Activated B cell treated with CpG ODN at 0.5 μM for 24 hours (primary cell): ENCODE measurements at regions not wholly inside any gene's neighbourhood (a gene's known extent, or its start where the extent isn't known, plus 50 kb on each side); places are given as distances from the start of the nearest gene placed in this dataset.

Experiments
- ATAC-seq: fragments of 200-7000 bp; cut with Tn5 transposase; one replicate; pipeline ENCODE4 v1.10.0; 2021; ENCODE audit warnings: low read depth, mild to moderate bottlenecking, moderate library complexity
- CTCF ChIA-PET: fragments of 350-600 bp; sonication (Branson Sonifier 250); formaldehyde crosslinking; loops from one replicate; lab custom pipeline; 2021; ENCODE audit warnings: antibody characterized with exemption; lab: Charles Lee
- POLR2A ChIA-PET: fragments of 350-600 bp; sonication (Branson Sonifier 250); formaldehyde crosslinking; loops from one replicate; lab custom pipeline; 2021; ENCODE audit warnings: antibody characterized with exemption; lab: Charles Lee
- DNase-seq: peaks from one replicate; pipeline ENCODE4 v3.0.0; 2022
- H3K27ac Mint-ChIP-seq: one replicate; pipeline ENCODE4 v1.8.0; 2020; ENCODE audit warnings: mixed read lengths
- H3K27me3 Mint-ChIP-seq: one replicate; pipeline ENCODE4 v1.8.0; 2021; ENCODE audit warnings: mixed read lengths
- H3K36me3 Mint-ChIP-seq: one replicate; pipeline ENCODE4 v1.8.0; 2021; ENCODE audit warnings: low read depth, mixed read lengths
- H3K4me1 Mint-ChIP-seq: one replicate; pipeline ENCODE4 v1.8.0; 2021; ENCODE audit warnings: mixed read lengths
- H3K4me3 Mint-ChIP-seq: one replicate; pipeline ENCODE4 v1.8.0; 2020; ENCODE audit warnings: mild to moderate bottlenecking, mixed read lengths
- H3K9me3 Mint-ChIP-seq: one replicate; pipeline ENCODE4 v1.8.0; 2020; ENCODE audit warnings: mixed read lengths
- CTCF ChIP-seq: fragments of 200-600 bp; IDR thresholded peaks from one replicate; pipeline ENCODE4 v1.8.0; 2022; ENCODE audit warnings: antibody characterized with exemption, mild to moderate bottlenecking
- intact Hi-C: fragments of 100-400 bp; cut with micrococcal nuclease; formaldehyde crosslinking; loops from one replicate; pipeline ENCODE4 v1.15.1; 2024

- Mint-ChIP-seq H3K27me3 (peaks cover 4% of the 10 kb centered on the region), H3K9me3 (peaks cover 13% of the 10 kb centered on the region), H3K36me3 (no peaks in the 10 kb centered on the region), H3K4me1 (no peaks in the 10 kb centered on the region), H3K27ac (no peak overlapping the region), H3K4me3 (no peak overlapping the region)
- TF ChIP-seq CTCF = no peak
- DNase-seq (no peak), ATAC-seq (no peak)
- CTCF ChIA-PET = no interaction called here
- POLR2A ChIA-PET = no interaction called here
- intact Hi-C loops = no loop called here
These were observed 172.6 kb upstream of the FOXQ1 start for GRCh38 chr6:1139155-1139890.

GRCh38 chr6:1137849-1138248, 174.0 kb upstream of the FOXQ1 start:
- H3K36me3 Mint-ChIP-seq = no peaks in the 10 kb centered on the region
- POLR2A ChIA-PET = no interaction called here
- peaks cover 4% of the 10 kb centered on the region for H3K27me3 Mint-ChIP-seq
- no peaks in the 10 kb centered on the region for H3K4me1 Mint-ChIP-seq
- CTCF ChIA-PET = no interaction called here
- H3K4me3 Mint-ChIP-seq = no peak overlapping the region
- ATAC-seq (no peak), DNase-seq (no peak)
- no peak overlapping the region for H3K27ac Mint-ChIP-seq
- intact Hi-C loops = no loop called here
- TF ChIP-seq CTCF = no peak
- peaks cover 13% of the 10 kb centered on the region for H3K9me3 Mint-ChIP-seq

- Mint-ChIP-seq H3K9me3 (peaks cover 13% of the 10 kb centered on the region), H3K4me1 (no peaks in the 10 kb centered on the region), H3K36me3 (no peaks in the 10 kb centered on the region), H3K27me3 (peaks cover 4% of the 10 kb centered on the region), H3K4me3 (no peak overlapping the region), H3K27ac (no peak overlapping the region)
- ATAC-seq = no peak
- no peak for TF ChIP-seq CTCF
- DNase-seq = no peak
- intact Hi-C loops = no loop called here
- CTCF ChIA-PET = no interaction called here
- POLR2A ChIA-PET = no interaction called here
These were observed 175.1 kb upstream of the FOXQ1 start for GRCh38 chr6:1136827-1137226.

GRCh38 chr6:1136415-1136774, 175.5 kb upstream of the FOXQ1 start:
- ATAC-seq = no peak
- H3K36me3 Mint-ChIP-seq = no peaks in the 10 kb centered on the region
- no peak for DNase-seq
- H3K27me3 Mint-ChIP-seq = peaks cover 4% of the 10 kb centered on the region
- no peak overlapping the region for H3K27ac Mint-ChIP-seq
- intact Hi-C loops = no loop called here
- no peak overlapping the region for H3K4me3 Mint-ChIP-seq
- no peaks in the 10 kb centered on the region for H3K4me1 Mint-ChIP-seq
- CTCF ChIA-PET = no interaction called here
- TF ChIP-seq CTCF = no peak
- peaks cover 13% of the 10 kb centered on the region for H3K9me3 Mint-ChIP-seq
- POLR2A ChIA-PET = no interaction called here

DNA sequence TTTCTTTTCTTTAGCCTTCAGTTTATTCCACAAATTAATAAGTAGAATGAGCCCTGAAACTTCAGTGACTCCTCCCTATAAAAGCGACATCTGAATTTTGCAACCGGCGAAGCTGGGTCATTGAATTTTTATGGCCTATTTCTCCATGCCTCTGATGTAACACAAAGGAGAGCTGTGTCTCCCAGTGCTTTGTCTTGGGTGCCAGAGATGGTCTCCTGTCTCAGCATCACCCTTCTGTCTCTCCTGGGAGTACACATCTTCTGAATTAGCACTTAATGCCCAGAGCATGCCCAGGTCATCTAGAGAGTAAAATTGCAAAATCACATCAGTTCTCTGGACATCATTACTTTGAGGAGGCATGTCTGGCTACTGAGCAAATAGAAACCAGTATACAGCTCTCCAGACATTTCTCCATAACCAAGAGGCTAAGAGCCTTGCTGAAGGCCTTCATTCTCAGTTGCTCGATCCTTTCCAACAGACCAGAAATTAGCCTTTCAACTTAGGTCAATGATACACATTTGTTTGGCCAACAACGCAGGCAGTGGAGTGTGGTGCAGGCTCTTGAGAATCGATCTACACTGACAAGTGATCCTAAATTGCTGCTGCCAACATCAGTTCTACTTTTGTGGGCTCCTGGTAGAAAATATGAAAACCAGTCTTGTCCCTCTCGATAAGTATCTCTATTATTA, 176.0 kb upstream of the FOXQ1 start:
- intact Hi-C loops = no loop called here
- ChIA-PET CTCF (no interaction called here), POLR2A (no interaction called here)
- no peak for TF ChIP-seq CTCF
- H3K4me1 Mint-ChIP-seq = no peaks in the 10 kb centered on the region
- ATAC-seq = no peak
- peaks cover 13% of the 10 kb centered on the region for H3K9me3 Mint-ChIP-seq
- H3K4me3 Mint-ChIP-seq = no peak overlapping the region
- H3K27ac Mint-ChIP-seq = no peak overlapping the region
- H3K27me3 Mint-ChIP-seq = peaks cover 4% of the 10 kb centered on the region
- no peak for DNase-seq
- H3K36me3 Mint-ChIP-seq = no peaks in the 10 kb centered on the region
